ENCODE measurements at regions not wholly inside any gene's neighbourhood (a gene's known extent, or its start where the extent isn't known, plus 50 kb on each side); places are given as distances from the start of the nearest gene placed in this dataset.
"Not testable (repeated sequence)": the region's sequence is repeated elsewhere in the genome, so short reads cannot be mapped to it uniquely, and the experiment has no call there.

DNA sequence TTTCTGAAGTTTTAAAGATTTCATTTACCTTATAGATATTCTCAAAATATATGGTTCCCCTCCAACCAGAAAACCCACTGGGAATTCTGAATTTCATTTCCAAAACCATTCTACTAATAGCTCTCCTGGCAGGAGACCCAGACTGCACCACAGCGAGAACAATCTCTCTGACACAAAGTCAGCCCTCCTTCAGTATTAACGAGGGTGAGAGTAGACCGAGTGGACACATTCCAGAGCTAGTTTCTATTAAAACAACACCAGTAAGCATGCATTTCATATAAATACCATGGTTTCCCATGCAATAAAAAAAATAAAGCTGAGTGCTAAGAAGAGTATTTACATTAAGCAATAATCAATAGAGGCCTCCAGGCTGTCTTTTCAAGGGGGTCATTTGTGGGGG, 899.6 kb upstream of the SLC35B3 start:
- POLR2A ChIA-PET: no interaction called here
- H3K36me3 Mint-ChIP-seq: no peaks in the 10 kb centered on the region
- peaks cover 2% of the 10 kb centered on the region for H3K9me3 Mint-ChIP-seq
- no peak overlapping the region for H3K27ac Mint-ChIP-seq
- DNase-seq: no peak
- ATAC-seq (ENCODE audit: low read depth): no peak
- no peaks in the 10 kb centered on the region for H3K4me1 Mint-ChIP-seq
- no peaks in the 10 kb centered on the region for H3K27me3 Mint-ChIP-seq
- no peak overlapping the region for H3K4me3 Mint-ChIP-seq

DNA sequence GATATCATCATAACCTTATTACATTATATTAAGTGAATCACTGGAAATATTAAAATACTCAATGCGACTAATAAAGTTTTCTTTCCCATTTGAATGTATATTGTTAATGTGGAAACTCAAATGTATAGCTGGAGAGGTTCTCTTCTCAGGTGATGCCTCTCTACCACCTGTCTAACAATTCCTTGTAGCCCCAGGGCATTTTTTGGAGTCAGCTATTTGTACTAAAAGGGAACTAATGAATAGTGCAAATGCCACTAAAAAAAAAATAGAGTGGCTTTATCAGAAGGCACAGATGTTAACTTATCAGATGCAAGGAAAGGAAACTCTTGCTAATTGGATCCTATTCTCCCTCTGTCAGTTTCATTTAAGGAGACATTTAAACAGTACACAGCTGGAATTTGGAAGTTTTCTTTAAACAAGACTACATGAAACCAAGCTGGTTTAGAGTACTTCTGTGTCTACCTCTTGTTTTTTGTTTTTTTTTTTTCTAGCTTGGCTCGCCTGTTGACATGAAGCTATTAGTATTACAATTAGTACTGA, 897.0 kb upstream of the SLC35B3 start:
- Mint-ChIP-seq H3K27me3 (no peaks in the 10 kb centered on the region), H3K4me1 (no peaks in the 10 kb centered on the region), H3K36me3 (no peaks in the 10 kb centered on the region), H3K9me3 (peaks cover 5% of the 10 kb centered on the region), H3K27ac (no peak overlapping the region), H3K4me3 (no peak overlapping the region)
- ATAC-seq (ENCODE audit: low read depth): no peak
- POLR2A ChIA-PET: no interaction called here
- DNase-seq: no peak

DNA sequence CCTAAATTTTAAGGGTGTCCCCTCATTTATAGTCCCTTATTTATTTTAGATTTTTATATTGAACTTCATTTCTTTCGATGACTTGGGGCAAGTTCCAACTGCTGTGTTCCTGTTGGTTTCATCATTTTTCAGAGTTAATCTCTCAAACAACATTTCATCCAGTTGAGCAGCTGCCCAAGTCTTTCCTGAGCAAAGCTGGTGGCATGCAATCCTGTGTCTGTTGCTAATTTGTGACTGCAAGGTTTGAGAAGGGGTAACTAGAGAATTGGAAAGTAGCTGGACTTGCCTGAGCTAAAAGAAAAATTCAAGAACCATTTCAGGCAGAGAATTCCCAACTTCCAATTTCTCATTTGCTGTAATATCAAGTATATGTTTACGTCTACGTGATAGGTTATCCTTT, 881.5 kb upstream of the SLC35B3 start:
- Mint-ChIP-seq H3K4me3 (no peak overlapping the region), H3K36me3 (no peaks in the 10 kb centered on the region), H3K27ac (no peak overlapping the region), H3K9me3 (peaks cover 1% of the 10 kb centered on the region), H3K27me3 (no peaks in the 10 kb centered on the region), H3K4me1 (no peaks in the 10 kb centered on the region)
- DNase-seq: no peak
- ATAC-seq (ENCODE audit: low read depth): no peak
- POLR2A ChIA-PET: no interaction called here

GRCh38 chr6:9315966-9316650, 880.8 kb upstream of the SLC35B3 start:
- H3K4me1 Mint-ChIP-seq: no peaks in the 10 kb centered on the region
- no peak for ATAC-seq (ENCODE audit: low read depth)
- peaks cover 1% of the 10 kb centered on the region for H3K9me3 Mint-ChIP-seq
- no peak for DNase-seq
- no peaks in the 10 kb centered on the region for H3K36me3 Mint-ChIP-seq
- H3K4me3 Mint-ChIP-seq: no peak overlapping the region
- H3K27ac Mint-ChIP-seq: no peak overlapping the region
- no peaks in the 10 kb centered on the region for H3K27me3 Mint-ChIP-seq
- POLR2A ChIA-PET: no interaction called here

GRCh38 chr6:9308284-9308683, 872.9 kb upstream of the SLC35B3 start:
- Mint-ChIP-seq H3K9me3 (no peaks in the 10 kb centered on the region), H3K4me1 (no peaks in the 10 kb centered on the region), H3K36me3 (no peaks in the 10 kb centered on the region), H3K27ac (no peak overlapping the region), H3K4me3 (no peak overlapping the region), H3K27me3 (no peaks in the 10 kb centered on the region)
- no peak for ATAC-seq (ENCODE audit: low read depth)
- POLR2A ChIA-PET: no interaction called here
- no peak for DNase-seq

DNA sequence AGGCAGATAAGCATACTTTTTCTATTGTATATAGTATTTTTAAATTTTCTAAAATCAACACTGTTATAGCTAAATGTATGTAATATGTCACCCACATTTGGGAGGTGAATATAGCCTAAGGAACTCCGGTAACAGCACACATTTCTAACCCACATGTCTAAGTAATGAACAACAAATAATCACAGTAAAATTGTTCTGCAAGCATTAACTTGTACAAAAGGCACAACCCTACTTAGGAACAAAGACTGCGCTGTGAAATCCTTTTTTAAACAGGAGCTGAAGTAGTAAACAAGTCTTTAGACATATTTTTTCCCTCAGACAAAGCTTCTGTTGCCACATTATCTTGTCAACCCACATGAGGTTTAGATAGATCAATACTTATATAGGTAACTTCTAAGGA, 872.4 kb upstream of the SLC35B3 start:
- POLR2A ChIA-PET: no interaction called here
- Mint-ChIP-seq H3K4me1 (no peaks in the 10 kb centered on the region), H3K36me3 (no peaks in the 10 kb centered on the region), H3K4me3 (no peak overlapping the region), H3K27ac (no peak overlapping the region), H3K9me3 (no peaks in the 10 kb centered on the region), H3K27me3 (no peaks in the 10 kb centered on the region)
- ATAC-seq (ENCODE audit: low read depth) (no peak), DNase-seq (no peak)

DNA sequence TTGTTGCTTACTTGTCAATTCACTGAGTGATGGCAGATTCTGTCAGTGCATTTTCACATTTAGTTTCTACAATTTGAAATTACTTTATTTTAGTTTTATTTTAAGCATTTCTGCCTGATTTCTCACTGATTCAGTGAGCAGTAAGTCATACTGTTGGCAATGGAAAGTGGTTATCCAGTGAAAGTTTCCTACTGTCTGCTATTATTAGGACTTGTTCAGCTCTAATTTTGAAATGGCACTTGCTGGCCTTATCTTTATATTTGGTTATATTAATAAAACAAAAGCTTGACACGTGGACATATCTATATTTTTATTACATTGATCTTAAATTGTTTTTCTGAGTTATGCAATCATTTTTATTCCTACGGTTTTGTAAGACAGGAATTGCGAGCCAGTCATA, 871.8 kb upstream of the SLC35B3 start:
- POLR2A ChIA-PET: no interaction called here
- H3K36me3 Mint-ChIP-seq: no peaks in the 10 kb centered on the region
- no peaks in the 10 kb centered on the region for H3K9me3 Mint-ChIP-seq

GRCh38 chr6:9295644-9296043, 860.3 kb upstream of the SLC35B3 start:
- H3K9me3 Mint-ChIP-seq: peaks cover 2% of the 10 kb centered on the region
- POLR2A ChIA-PET: no interaction called here
- no peaks in the 10 kb centered on the region for H3K36me3 Mint-ChIP-seq
- ATAC-seq (ENCODE audit: low read depth) (no peak), DNase-seq (no peak)
- no peak overlapping the region for H3K27ac Mint-ChIP-seq
- no peaks in the 10 kb centered on the region for H3K27me3 Mint-ChIP-seq
- H3K4me3 Mint-ChIP-seq: no peak overlapping the region
- H3K4me1 Mint-ChIP-seq: no peaks in the 10 kb centered on the region

More for the DNA sequence above, 871.8 kb upstream of the SLC35B3 start:
- no peak for DNase-seq
- no peaks in the 10 kb centered on the region for H3K4me1 Mint-ChIP-seq
- no peak overlapping the region for H3K4me3 Mint-ChIP-seq
- no peaks in the 10 kb centered on the region for H3K27me3 Mint-ChIP-seq
- H3K27ac Mint-ChIP-seq: no peak overlapping the region
- ATAC-seq (ENCODE audit: low read depth): no peak

GRCh38 chr6:9292975-9293374, 857.6 kb upstream of the SLC35B3 start:
- ATAC-seq (ENCODE audit: low read depth) (no peak), DNase-seq (no peak)
- H3K27ac Mint-ChIP-seq: no peak overlapping the region
- H3K4me1 Mint-ChIP-seq: no peaks in the 10 kb centered on the region
- H3K36me3 Mint-ChIP-seq: no peaks in the 10 kb centered on the region
- H3K27me3 Mint-ChIP-seq: no peaks in the 10 kb centered on the region
- POLR2A ChIA-PET: no interaction called here
- no peak overlapping the region for H3K4me3 Mint-ChIP-seq
- H3K9me3 Mint-ChIP-seq: peaks cover 2% of the 10 kb centered on the region

GRCh38 chr6:9290342-9290741, 855.0 kb upstream of the SLC35B3 start:
- ATAC-seq (ENCODE audit: low read depth); H3K4me3 Mint-ChIP-seq; H3K4me1 Mint-ChIP-seq; DNase-seq; POLR2A ChIA-PET; H3K27me3 Mint-ChIP-seq; H3K36me3 Mint-ChIP-seq; H3K9me3 Mint-ChIP-seq; H3K27ac Mint-ChIP-seq: not testable (repeated sequence)

- H3K36me3 Mint-ChIP-seq: no peaks in the 10 kb centered on the region
- POLR2A ChIA-PET: no interaction called here
- H3K27me3 Mint-ChIP-seq: no peaks in the 10 kb centered on the region
- H3K4me3 Mint-ChIP-seq: no peak overlapping the region
- DNase-seq (no peak), ATAC-seq (ENCODE audit: low read depth) (no peak)
- H3K4me1 Mint-ChIP-seq: no peaks in the 10 kb centered on the region
- H3K27ac Mint-ChIP-seq: no peak overlapping the region
- no peaks in the 10 kb centered on the region for H3K9me3 Mint-ChIP-seq
Measured at GRCh38 chr6:9272671-9273070, 837.3 kb upstream of the SLC35B3 start.

DNA sequence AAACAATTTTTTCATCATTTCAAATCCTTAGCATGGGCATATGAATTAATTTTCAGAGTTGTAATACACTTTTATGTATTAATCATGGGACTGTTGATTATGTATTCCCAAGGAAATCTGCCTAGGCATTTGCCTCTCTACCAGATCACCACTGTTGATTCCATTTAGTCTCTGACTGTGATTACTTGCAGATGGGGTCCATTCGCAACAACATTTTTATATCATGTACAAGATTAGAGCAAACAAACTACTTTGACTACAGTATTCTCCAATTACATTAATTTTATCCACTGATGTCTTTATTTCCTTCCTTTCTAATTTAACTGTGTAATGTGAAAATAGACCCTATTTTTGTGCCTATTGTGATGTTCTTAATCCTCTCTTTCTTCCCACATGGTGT, 831.4 kb upstream of the SLC35B3 start:
- Mint-ChIP-seq H3K9me3 (peaks cover 6% of the 10 kb centered on the region), H3K4me1 (no peaks in the 10 kb centered on the region), H3K4me3 (no peak overlapping the region), H3K27me3 (no peaks in the 10 kb centered on the region), H3K36me3 (no peaks in the 10 kb centered on the region), H3K27ac (no peak overlapping the region)
- POLR2A ChIA-PET: no interaction called here
- ATAC-seq (ENCODE audit: low read depth) (no peak), DNase-seq (no peak)

- no peaks in the 10 kb centered on the region for H3K4me1 Mint-ChIP-seq
- peaks cover 7% of the 10 kb centered on the region for H3K9me3 Mint-ChIP-seq
- ATAC-seq (ENCODE audit: low read depth): no peak
- H3K36me3 Mint-ChIP-seq: no peaks in the 10 kb centered on the region
- no peaks in the 10 kb centered on the region for H3K27me3 Mint-ChIP-seq
- H3K27ac Mint-ChIP-seq: no peak overlapping the region
- POLR2A ChIA-PET: no interaction called here
- DNase-seq: no peak
- no peak overlapping the region for H3K4me3 Mint-ChIP-seq
Measured at GRCh38 chr6:9257215-9257614, 821.9 kb upstream of the SLC35B3 start.

DNA sequence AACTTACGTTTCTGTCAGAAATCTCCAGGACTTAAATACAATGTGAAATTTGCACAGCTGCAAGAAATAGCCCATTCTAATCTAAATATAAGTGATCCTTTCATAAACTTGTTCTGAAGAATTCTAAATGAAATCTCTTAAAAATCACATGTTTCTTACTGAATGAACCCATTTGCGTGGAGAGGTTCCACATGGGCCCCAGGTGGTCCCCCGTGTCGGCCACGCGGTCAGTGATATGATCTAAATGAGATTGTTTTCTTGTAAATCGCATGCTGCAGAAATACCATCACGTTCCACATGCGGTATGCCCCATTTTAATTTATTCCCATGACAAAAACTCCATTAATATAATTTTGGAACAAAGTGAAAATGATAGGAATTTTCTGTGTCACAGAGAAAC, 818.9 kb upstream of the SLC35B3 start:
- POLR2A ChIA-PET: no interaction called here
- DNase-seq (no peak), ATAC-seq (ENCODE audit: low read depth) (no peak)
- Mint-ChIP-seq H3K4me1 (no peaks in the 10 kb centered on the region), H3K27ac (no peak overlapping the region), H3K36me3 (no peaks in the 10 kb centered on the region), H3K9me3 (no peaks in the 10 kb centered on the region), H3K4me3 (no peak overlapping the region), H3K27me3 (no peaks in the 10 kb centered on the region)

DNA sequence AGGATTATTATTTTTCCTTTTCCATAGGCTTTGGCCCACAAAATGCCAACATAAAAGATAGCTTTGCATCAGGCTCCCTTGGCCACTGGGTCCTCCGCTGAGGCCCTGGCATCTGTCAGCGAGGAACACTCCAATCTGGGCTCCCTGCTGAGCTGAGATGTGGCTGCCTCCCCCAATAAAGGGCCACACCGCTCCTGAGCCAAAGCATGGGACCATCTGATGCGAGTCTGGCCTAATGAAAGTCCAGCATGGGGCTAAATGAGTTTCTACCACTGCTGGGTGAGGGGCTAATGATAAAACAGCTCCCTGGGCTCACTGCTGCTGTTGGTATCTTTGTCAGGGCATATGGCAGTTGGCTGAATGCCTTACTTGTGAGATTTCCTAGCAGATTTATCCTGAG, 817.5 kb upstream of the SLC35B3 start:
- H3K27me3 Mint-ChIP-seq: no peaks in the 10 kb centered on the region
- H3K4me1 Mint-ChIP-seq: no peaks in the 10 kb centered on the region
- DNase-seq: no peak
- no peak for ATAC-seq (ENCODE audit: low read depth)
- no peak overlapping the region for H3K27ac Mint-ChIP-seq
- H3K4me3 Mint-ChIP-seq: no peak overlapping the region
- POLR2A ChIA-PET: no interaction called here
- H3K36me3 Mint-ChIP-seq: no peaks in the 10 kb centered on the region
- H3K9me3 Mint-ChIP-seq: no peaks in the 10 kb centered on the region
